Panc1 (cell line): ENCODE measurements at regions not wholly inside any gene's neighbourhood (a gene's known extent, or its start where the extent isn't known, plus 50 kb on each side); places are given as distances from the start of the nearest gene placed in this dataset.

Experiments used
- ATAC-seq: fragments of 200-7000 bp; cut with Tn5 transposase; 2 replicates; pipeline ENCODE4 v1.9.1; 2020; ENCODE audit warnings: mild to moderate bottlenecking, moderate library complexity
- BruUV-seq: library from RNA; stranded (reverse); fragments of 400-500 nt; replicated peaks from 2 replicates; lab custom pipeline; 2021; lab: Mats Ljungman, UMichigan
- CTCF ChIA-PET: fragments of 300-600 bp; sonication (Branson Sonifier 250); formaldehyde crosslinking; loops from one replicate; lab custom pipeline; 2022; ENCODE audit warnings: antibody characterized with exemption; lab: Charles Lee
- POLR2A ChIA-PET: fragments of 300-600 bp; sonication (Branson Sonifier 250); formaldehyde crosslinking; loops from one replicate; lab custom pipeline; 2022; ENCODE audit warnings: antibody characterized with exemption; lab: Charles Lee
- DNase-seq: peaks from one replicate; pipeline ENCODE4 v3.0.0-alpha.2; 2010; ENCODE audit warnings: low read depth, low spot score
- H3K27ac ChIP-seq: 2 replicates; pipeline ENCODE4 v1.5.1; 2011; ENCODE audit warnings: mild to moderate bottlenecking, low read length, inconsistent platforms
- H3K27me3 ChIP-seq: fragments of 200-500 bp; sonication (Bioruptor generic); 2 replicates; pipeline ENCODE4 v1.6.0; 2014; ENCODE audit warnings: low read length, inconsistent platforms; ENCODE audit not compliant: control insufficient read depth, insufficient read depth
- H3K36me3 ChIP-seq: fragments of 200-500 bp; sonication (Bioruptor generic); 2 replicates; pipeline ENCODE4 v1.5.1; 2014; ENCODE audit warnings: inconsistent platforms, mild to moderate bottlenecking, low read length, moderate library complexity; ENCODE audit not compliant: control insufficient read depth, insufficient read depth
- H3K4me1 ChIP-seq: 2 replicates; pipeline ENCODE4 v1.5.1; 2011; ENCODE audit warnings: inconsistent platforms, mild to moderate bottlenecking, low read length, moderate library complexity; ENCODE audit not compliant: control insufficient read depth, insufficient read depth
- H3K4me3 ChIP-seq, 2 experiments: 2 replicates each; pipeline ENCODE4 v1.5.1; 2011 to 2012; ENCODE audit warnings: low read depth in 2 of 2, low read length in 2 of 2, mild to moderate bottlenecking in 2 of 2, inconsistent platforms in 1 of 2, moderate library complexity in 1 of 2
- H3K9me3 ChIP-seq: fragments of 200-500 bp; sonication (Bioruptor generic); 2 replicates; pipeline ENCODE4 v1.5.1; 2014; ENCODE audit warnings: low read depth, mild to moderate bottlenecking, inconsistent platforms, low read length, moderate library complexity; ENCODE audit not compliant: control insufficient read depth, insufficient read depth
- CTCF ChIP-seq: fragments of 450-650 bp; IDR thresholded peaks from 2 replicates; pipeline ENCODE4 v1.5.1; 2017; ENCODE audit warnings: mild to moderate bottlenecking
- POLR2AphosphoS5 ChIP-seq: IDR thresholded peaks from 2 replicates; pipeline ENCODE4 v1.6.1; 2012; ENCODE audit warnings: mild to moderate bottlenecking, low read depth, low read length, moderate library complexity
- SIN3A ChIP-seq: IDR thresholded peaks from 2 replicates; pipeline ENCODE4 v1.6.1; 2012; ENCODE audit warnings: low read depth, mild to moderate bottlenecking, low read length, moderate library complexity, borderline replicate concordance; ENCODE audit not compliant: insufficient read depth
- TCF7L2 ChIP-seq: IDR thresholded peaks from 2 replicates; pipeline ENCODE4 v1.6.1; 2011; ENCODE audit warnings: mild to moderate bottlenecking, low read depth, low read length, inconsistent platforms
- in situ Hi-C: cut with HindIII; loops from 2 replicates; pipeline ENCODE4 v1.10.0; 2016; ENCODE audit warnings: low sequenced_read_pairs, low pct_unique_long_range_greater_than_20kb
- intact Hi-C: fragments of 100-400 bp; cut with micrococcal nuclease; formaldehyde crosslinking; loops from one replicate; pipeline ENCODE4 v1.10.0; 2022; ENCODE audit not compliant: unreplicated experiment
- TF ChIP-seq, protein P1 (sequence below), 2 experiments: IDR thresholded peaks; 2 replicates each; pipeline ENCODE4 v1.6.1; 2011 to 2012; ENCODE audit warnings: low read depth in 2 of 2, control low read depth in 1 of 2, low read length in 1 of 2, mild to moderate bottlenecking in 1 of 2, moderate library complexity in 1 of 2; ENCODE audit not compliant: insufficient read depth in 1 of 2

- H3K9me3 ChIP-seq = no peaks in the 10 kb centered on the region
- H3K4me1 ChIP-seq = no peaks in the 10 kb centered on the region
- no peak overlapping the region for H3K4me3 ChIP-seq
- POLR2A ChIA-PET = no interaction called here
- TF ChIP-seq TCF7L2 = no peak
- TF ChIP-seq SIN3A = no peak
- no peak for TF ChIP-seq CTCF
- CTCF ChIA-PET = no interaction called here
- H3K27ac ChIP-seq = no peak overlapping the region
- ATAC-seq (no peak), DNase-seq (no peak)
- intact Hi-C loops (no loop called here), in situ Hi-C loops (no loop called here)
- no peaks in the 10 kb centered on the region for H3K36me3 ChIP-seq
- no TSS peak for BruUV-seq
- H3K27me3 ChIP-seq = no peaks in the 10 kb centered on the region
Measured at GRCh38 chrX:25665431-25665830, 472.7 kb upstream of the MAGEB18 start.

DNA sequence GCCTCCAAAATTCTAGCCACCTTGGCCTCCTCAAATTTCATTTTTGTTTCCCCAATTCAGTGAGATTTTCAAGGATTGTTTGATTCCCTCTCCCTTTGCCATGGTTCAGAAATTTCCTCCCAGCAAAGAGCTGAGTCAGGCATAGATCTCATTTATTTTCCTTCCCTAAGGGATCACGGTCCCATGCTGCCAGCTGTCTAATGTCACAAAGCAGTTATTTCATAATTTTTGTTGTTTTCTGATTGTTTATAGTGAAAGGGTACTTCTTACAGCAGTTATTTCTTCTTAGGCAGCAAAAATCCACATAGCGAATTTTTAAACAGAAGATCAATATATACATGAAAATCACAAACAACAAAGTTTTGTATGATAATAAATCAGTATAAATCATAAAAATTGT, 470.5 kb upstream of the MAGEB18 start:
- Histone ChIP-seq H3K4me1 (no peaks in the 10 kb centered on the region), H3K4me3 (no peak overlapping the region), H3K9me3 (no peaks in the 10 kb centered on the region), H3K36me3 (no peaks in the 10 kb centered on the region), H3K27me3 (no peaks in the 10 kb centered on the region), H3K27ac (no peak overlapping the region)
- ATAC-seq = no peak
- intact Hi-C loops = no loop called here
- ChIA-PET CTCF (no interaction called here), POLR2A (no interaction called here)
- no peak for DNase-seq
- no peak for TF ChIP-seq TCF7L2
- no peak for TF ChIP-seq CTCF
- TF ChIP-seq, protein P1, sequence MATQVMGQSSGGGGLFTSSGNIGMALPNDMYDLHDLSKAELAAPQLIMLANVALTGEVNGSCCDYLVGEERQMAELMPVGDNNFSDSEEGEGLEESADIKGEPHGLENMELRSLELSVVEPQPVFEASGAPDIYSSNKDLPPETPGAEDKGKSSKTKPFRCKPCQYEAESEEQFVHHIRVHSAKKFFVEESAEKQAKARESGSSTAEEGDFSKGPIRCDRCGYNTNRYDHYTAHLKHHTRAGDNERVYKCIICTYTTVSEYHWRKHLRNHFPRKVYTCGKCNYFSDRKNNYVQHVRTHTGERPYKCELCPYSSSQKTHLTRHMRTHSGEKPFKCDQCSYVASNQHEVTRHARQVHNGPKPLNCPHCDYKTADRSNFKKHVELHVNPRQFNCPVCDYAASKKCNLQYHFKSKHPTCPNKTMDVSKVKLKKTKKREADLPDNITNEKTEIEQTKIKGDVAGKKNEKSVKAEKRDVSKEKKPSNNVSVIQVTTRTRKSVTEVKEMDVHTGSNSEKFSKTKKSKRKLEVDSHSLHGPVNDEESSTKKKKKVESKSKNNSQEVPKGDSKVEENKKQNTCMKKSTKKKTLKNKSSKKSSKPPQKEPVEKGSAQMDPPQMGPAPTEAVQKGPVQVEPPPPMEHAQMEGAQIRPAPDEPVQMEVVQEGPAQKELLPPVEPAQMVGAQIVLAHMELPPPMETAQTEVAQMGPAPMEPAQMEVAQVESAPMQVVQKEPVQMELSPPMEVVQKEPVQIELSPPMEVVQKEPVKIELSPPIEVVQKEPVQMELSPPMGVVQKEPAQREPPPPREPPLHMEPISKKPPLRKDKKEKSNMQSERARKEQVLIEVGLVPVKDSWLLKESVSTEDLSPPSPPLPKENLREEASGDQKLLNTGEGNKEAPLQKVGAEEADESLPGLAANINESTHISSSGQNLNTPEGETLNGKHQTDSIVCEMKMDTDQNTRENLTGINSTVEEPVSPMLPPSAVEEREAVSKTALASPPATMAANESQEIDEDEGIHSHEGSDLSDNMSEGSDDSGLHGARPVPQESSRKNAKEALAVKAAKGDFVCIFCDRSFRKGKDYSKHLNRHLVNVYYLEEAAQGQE (IDR thresholded peaks at IDR 0.05; ENCODE audit: insufficient read depth in 1 of 2, low read depth in 2 of 2, low read length in 1 of 2) = no peak
- no TSS peak for BruUV-seq
- in situ Hi-C loops = no loop called here

DNA sequence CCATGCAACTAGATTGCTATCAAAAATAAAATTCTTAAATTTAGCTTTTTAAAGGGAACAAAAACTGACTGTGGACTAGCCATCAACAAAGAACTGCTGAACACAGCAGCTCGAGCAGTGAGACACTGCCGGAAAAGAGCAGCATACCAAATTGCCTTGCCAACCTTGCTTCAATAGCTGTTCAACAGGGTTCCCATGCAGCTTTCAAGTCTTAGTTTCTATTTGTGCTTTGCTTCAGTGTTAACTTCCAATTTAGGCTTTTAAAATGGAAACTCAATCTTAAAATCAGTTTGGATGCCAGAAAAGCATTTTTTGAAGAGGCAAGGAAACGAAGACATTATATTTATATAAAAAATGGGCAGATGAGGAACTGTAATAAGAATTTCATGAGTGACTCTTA, 463.4 kb upstream of the MAGEB18 start:
- BruUV-seq = no TSS peak
- H3K9me3 ChIP-seq = no peaks in the 10 kb centered on the region
- in situ Hi-C loops = no loop called here

More for the DNA sequence above, 463.4 kb upstream of the MAGEB18 start:
- POLR2A ChIA-PET = no interaction called here
- Histone ChIP-seq H3K27me3 (no peaks in the 10 kb centered on the region), H3K36me3 (no peaks in the 10 kb centered on the region), H3K4me1 (no peaks in the 10 kb centered on the region), H3K27ac (no peak overlapping the region), H3K4me3 (no peak overlapping the region)
- ATAC-seq (no peak), DNase-seq (no peak)
- CTCF ChIA-PET = no interaction called here
- intact Hi-C loops = no loop called here
- TF ChIP-seq TCF7L2 (no peak), POLR2AphosphoS5 (no peak), SIN3A (no peak), CTCF (no peak)
- TF ChIP-seq, protein P1 (IDR thresholded peaks at IDR 0.05; ENCODE audit: insufficient read depth in 1 of 2, low read depth in 2 of 2, low read length in 1 of 2) = no peak
